Astrocyte (in vitro differentiated cells and primary cell): ENCODE measurements at regions not wholly inside any gene's neighbourhood (a gene's known extent, or its start where the extent isn't known, plus 50 kb on each side); places are given as distances from the start of the nearest gene placed in this dataset.

ENCODE experiments used
- DNase-seq: peaks from one replicate; pipeline ENCODE4 v3.0.0-alpha.2; 2010; ENCODE audit warnings: low read depth
- FAIRE-seq: peaks from 2 replicates; lab custom pipeline; 2011; peaks lifted over from hg19 to GRCh38; lab: Jason Lieb, UNC
- H2AFZ ChIP-seq: 2 replicates; pipeline ENCODE4 v1.6.0; 2012; ENCODE audit warnings: low read depth, low read length, inconsistent platforms
- H3K27ac ChIP-seq: 2 replicates; pipeline ENCODE4 v1.5.1; 2011; ENCODE audit warnings: low read depth, low read length, inconsistent platforms
- H3K27me3 ChIP-seq: 2 replicates; pipeline ENCODE4 v1.6.0; 2011; ENCODE audit warnings: low read length, inconsistent platforms; ENCODE audit not compliant: insufficient read depth
- H3K36me3 ChIP-seq: 2 replicates; pipeline ENCODE4 v1.5.1; 2011; ENCODE audit warnings: low read length, inconsistent platforms; ENCODE audit not compliant: insufficient read depth
- H3K4me1 ChIP-seq: 2 replicates; pipeline ENCODE4 v1.5.1; 2011; ENCODE audit warnings: low read length, inconsistent platforms; ENCODE audit not compliant: insufficient read depth
- H3K4me2 ChIP-seq: 2 replicates; pipeline ENCODE4 v1.6.0; 2012; ENCODE audit warnings: low read length, inconsistent platforms
- H3K4me3 ChIP-seq: 2 replicates; pipeline ENCODE4 v1.5.1; 2011; ENCODE audit warnings: low read depth, mild to moderate bottlenecking, low read length, inconsistent platforms; ENCODE audit not compliant: insufficient read depth
- H3K79me2 ChIP-seq: 2 replicates; pipeline ENCODE4 v1.6.0; 2012; ENCODE audit warnings: mild to moderate bottlenecking, low read length, inconsistent platforms; ENCODE audit not compliant: insufficient read depth
- H3K9ac ChIP-seq: 2 replicates; pipeline ENCODE4 v1.6.0; 2012; ENCODE audit warnings: mild to moderate bottlenecking, low read length, inconsistent platforms
- H3K9me3 ChIP-seq: 2 replicates; pipeline ENCODE4 v1.5.1; 2012; ENCODE audit warnings: low read depth, mild to moderate bottlenecking, low read length, inconsistent platforms; ENCODE audit not compliant: insufficient read depth
- H4K20me1 ChIP-seq: 2 replicates; pipeline ENCODE4 v1.6.0; 2012; ENCODE audit warnings: low read length, inconsistent platforms; ENCODE audit not compliant: insufficient read depth
- H3K27ac Mint-ChIP-seq: one replicate; pipeline ENCODE4 v1.8.0; 2021; ENCODE audit warnings: mild to moderate bottlenecking, mixed read lengths; ENCODE audit not compliant: unreplicated experiment
- H3K27me3 Mint-ChIP-seq: one replicate; pipeline ENCODE4 v1.8.0; 2021; ENCODE audit warnings: low read depth, mixed read lengths; ENCODE audit not compliant: unreplicated experiment
- H3K36me3 Mint-ChIP-seq: one replicate; pipeline ENCODE4 v1.8.0; 2021; ENCODE audit warnings: low read depth, mixed read lengths; ENCODE audit not compliant: unreplicated experiment
- H3K4me1 Mint-ChIP-seq: one replicate; pipeline ENCODE4 v1.8.0; 2021; ENCODE audit warnings: low read depth, mixed read lengths; ENCODE audit not compliant: unreplicated experiment
- H3K4me3 Mint-ChIP-seq: one replicate; pipeline ENCODE4 v1.8.0; 2021; ENCODE audit warnings: mild to moderate bottlenecking, moderate library complexity, mixed read lengths; ENCODE audit not compliant: unreplicated experiment
- H3K9me3 Mint-ChIP-seq: one replicate; pipeline ENCODE4 v1.8.0; 2021; ENCODE audit warnings: mild to moderate bottlenecking, mixed read lengths; ENCODE audit not compliant: unreplicated experiment
- CTCF ChIP-seq: IDR thresholded peaks from 2 replicates; pipeline ENCODE4 v1.5.1; 2011; ENCODE audit warnings: low read depth, mild to moderate bottlenecking, inconsistent platforms, low read length, moderate library complexity; ENCODE audit not compliant: insufficient read depth
- EZH2 ChIP-seq: IDR thresholded peaks from 2 replicates; pipeline ENCODE4 v1.6.1; 2012; ENCODE audit warnings: mild to moderate bottlenecking, low read length, inconsistent platforms; ENCODE audit not compliant: insufficient read depth

GRCh38 chr18:71075147-71075546 is 786.3 kb downstream of the SOCS6 start:
- H3K79me2 ChIP-seq: no peaks in the 10 kb centered on the region
- TF ChIP-seq EZH2 (no peak), CTCF (no peak)
- Mint-ChIP-seq H3K9me3 (peaks cover 13% of the 10 kb centered on the region), H3K4me1 (no peaks in the 10 kb centered on the region), H3K27ac (no peak overlapping the region), H3K4me3 (no peak overlapping the region), H3K36me3 (no peaks in the 10 kb centered on the region), H3K27me3 (no peaks in the 10 kb centered on the region)
- no peak overlapping the region for H2AFZ ChIP-seq
- no peak overlapping the region for H3K4me2 ChIP-seq
- H3K9ac ChIP-seq: no peak overlapping the region
- DNase-seq: no peak
- no peaks in the 10 kb centered on the region for H3K4me1 ChIP-seq
- H3K27ac ChIP-seq: no peak overlapping the region
- no peaks in the 10 kb centered on the region for H4K20me1 ChIP-seq
- FAIRE-seq: no peak
- H3K9me3 ChIP-seq: no peaks in the 10 kb centered on the region
- H3K36me3 ChIP-seq: no peaks in the 10 kb centered on the region
- H3K4me3 ChIP-seq: no peak overlapping the region
- no peaks in the 10 kb centered on the region for H3K27me3 ChIP-seq

- H3K27me3 ChIP-seq: no peaks in the 10 kb centered on the region
- Mint-ChIP-seq H3K36me3 (no peaks in the 10 kb centered on the region), H3K27me3 (no peaks in the 10 kb centered on the region), H3K27ac (no peak overlapping the region), H3K4me1 (no peaks in the 10 kb centered on the region), H3K4me3 (no peak overlapping the region), H3K9me3 (peaks cover 4% of the 10 kb centered on the region)
- no peaks in the 10 kb centered on the region for H3K9me3 ChIP-seq
- no peak overlapping the region for H2AFZ ChIP-seq
- no peaks in the 10 kb centered on the region for H3K4me1 ChIP-seq
- H3K36me3 ChIP-seq: no peaks in the 10 kb centered on the region
- no peak overlapping the region for H3K4me3 ChIP-seq
- H3K4me2 ChIP-seq: no peak overlapping the region
- no peak overlapping the region for H3K27ac ChIP-seq
- TF ChIP-seq EZH2 (no peak), CTCF (no peak)
- no peak overlapping the region for H3K9ac ChIP-seq
- DNase-seq (no peak), FAIRE-seq (no peak)
- H4K20me1 ChIP-seq: no peaks in the 10 kb centered on the region
- H3K79me2 ChIP-seq: no peaks in the 10 kb centered on the region
These were observed 779.5 kb downstream of the SOCS6 start for GRCh38 chr18:71068338-71068737.

GRCh38 chr18:71049893-71050292 is 761.0 kb downstream of the SOCS6 start:
- H3K27me3 ChIP-seq: no peaks in the 10 kb centered on the region
- Mint-ChIP-seq H3K36me3 (no peaks in the 10 kb centered on the region), H3K9me3 (peaks cover 2% of the 10 kb centered on the region)

More at GRCh38 chr18:71049893-71050292, 761.0 kb downstream of the SOCS6 start:
- H3K36me3 ChIP-seq: no peaks in the 10 kb centered on the region
- H3K4me1 Mint-ChIP-seq: no peaks in the 10 kb centered on the region
- no peaks in the 10 kb centered on the region for H3K9me3 ChIP-seq
- no peak overlapping the region for H3K4me2 ChIP-seq
- H4K20me1 ChIP-seq: no peaks in the 10 kb centered on the region
- H2AFZ ChIP-seq: no peak overlapping the region
- TF ChIP-seq CTCF (no peak), EZH2 (no peak)
- H3K27ac ChIP-seq: no peak overlapping the region
- no peaks in the 10 kb centered on the region for H3K4me1 ChIP-seq
- FAIRE-seq: no peak
- H3K79me2 ChIP-seq: no peaks in the 10 kb centered on the region
- H3K4me3 ChIP-seq: no peak overlapping the region
- no peak overlapping the region for H3K27ac Mint-ChIP-seq
- no peak overlapping the region for H3K9ac ChIP-seq
- H3K4me3 Mint-ChIP-seq: no peak overlapping the region
- no peak for DNase-seq
- H3K27me3 Mint-ChIP-seq: no peaks in the 10 kb centered on the region
